RWPE1 (cell line): ENCODE measurements at regions not wholly inside any gene's neighbourhood (a gene's known extent, or its start where the extent isn't known, plus 50 kb on each side); places are given as distances from the start of the nearest gene placed in this dataset.

Experiments
- CTCF ChIA-PET: fragments of 350-600 bp; sonication (Branson Sonifier 250); formaldehyde crosslinking; extraction: SDS; loops from one replicate; lab custom pipeline; 2021; lab: Yijun Ruan, JAX
- POLR2A ChIA-PET: fragments of 400-600 bp; formaldehyde crosslinking; extraction: SDS; loops from one replicate; lab custom pipeline; 2020; ENCODE audit warnings: antibody characterized with exemption; ENCODE audit not compliant: low non-redundant PET; lab: Yijun Ruan, JAX
- DNase-seq: peaks from one replicate; pipeline ENCODE4 v3.0.0; 2012; ENCODE audit warnings: low spot score
- H3K27ac ChIP-seq: fragments of 450-650 bp; 2 replicates; pipeline ENCODE4 v1.5.1; 2017
- CTCF ChIP-seq: fragments of 450-650 bp; conservative IDR thresholded peaks from 2 replicates; pipeline ENCODE4 v1.5.1; 2017; ENCODE audit warnings: low read depth, mild to moderate bottlenecking

GRCh38 chr1:193308438-193308837 lies 122.0 kb upstream of the B3GALT2 start:
- CTCF ChIA-PET = no interaction called here
- H3K27ac ChIP-seq = no peak overlapping the region
- no peak for TF ChIP-seq CTCF
- POLR2A ChIA-PET = no interaction called here
- no peak for DNase-seq

- no peak for TF ChIP-seq CTCF
- ChIA-PET CTCF (interaction anchor here (0.7 kb wide), 1 partner anchor 29 kb away, joined by 3 read pairs; no protein-coding TSS in a partner anchor), POLR2A (no interaction called here)
- H3K27ac ChIP-seq = no peak overlapping the region
- no peak for DNase-seq
These were observed 120.0 kb upstream of the B3GALT2 start for GRCh38 chr1:193306430-193306829.
